Transverse colon (tissue), 4 donors: ENCODE measurements at regions not wholly inside any gene's neighbourhood (a gene's known extent, or its start where the extent isn't known, plus 50 kb on each side); places are given as distances from the start of the nearest gene placed in this dataset.

Experiments
- DNase-seq: peaks from one replicate; pipeline ENCODE4 v3.0.0-alpha.2; 2019
- H3K27ac ChIP-seq, 4 donors: fragments of 200-600 bp; sonication (generic); 2 replicates each; pipeline ENCODE4 v1.5.1; 2016 to 2018; ENCODE audit warnings: inconsistent platforms in 4 of 4
- H3K27me3 ChIP-seq: fragments of 200-600 bp; sonication (generic); 2 replicates; pipeline ENCODE4 v1.5.1; 2017; ENCODE audit warnings: inconsistent platforms
- H3K36me3 ChIP-seq, 4 donors: fragments of 200-600 bp; sonication (generic); 2 replicates each; pipeline ENCODE4 v1.5.1; 2017 to 2019; ENCODE audit warnings: inconsistent platforms in 4 of 4
- H3K4me1 ChIP-seq, 4 donors: fragments of 200-600 bp; sonication (generic); 2 replicates each; pipeline ENCODE4 v1.5.1; 2017 to 2020; ENCODE audit warnings: inconsistent platforms in 4 of 4
- H3K4me3 ChIP-seq, 4 donors: fragments of 200-600 bp; sonication (generic); 1 replicate in 1 of 4; 2 replicates in 3 of 4; pipeline versions ENCODE4 v1.5.1 to v1.6.1; 2017 to 2019; ENCODE audit warnings: inconsistent platforms in 4 of 4
- H3K9me3 ChIP-seq, 2 donors: fragments of 200-600 bp; sonication (generic); 2 replicates each; pipeline ENCODE4 v1.5.1; 2017 to 2019; ENCODE audit warnings: inconsistent platforms in 2 of 2
- CTCF ChIP-seq, 5 experiments: fragments of 200-600 bp in 3 of 5; fragments of 450-650 bp in 2 of 5; sonication (generic) in 3 of 5; IDR thresholded peaks; 1 replicate in 2 of 5; 2 replicates in 3 of 5; pipeline ENCODE4 v1.5.1; 2016 to 2017; ENCODE audit warnings: antibody characterized with exemption in 5 of 5, inconsistent platforms in 3 of 5, mild to moderate bottlenecking in 2 of 5, moderate library complexity in 1 of 5
- EP300 ChIP-seq: sonication (generic); formaldehyde crosslinking; IDR thresholded peaks from one replicate; pipeline ENCODE4 v1.6.1; 2017; ENCODE audit warnings: antibody characterized with exemption, low read depth
- POLR2A ChIP-seq: fragments of 450-650 bp; IDR thresholded peaks from one replicate; pipeline ENCODE4 v1.6.1; 2016; ENCODE audit warnings: antibody characterized with exemption, mild to moderate bottlenecking, moderate library complexity
- POLR2AphosphoS5 ChIP-seq, 3 donors: sonication (generic); formaldehyde crosslinking; IDR thresholded peaks; one replicate each; pipeline ENCODE4 v1.6.1; 2016; ENCODE audit warnings: antibody characterized with exemption in 3 of 3
- WGBS, 2 donors: methylation state at CpG; one replicate each; pipeline ENCODE4 v1.1.5; 2018; ENCODE audit warnings: low coverage in 1 of 2; 5-methylcytosine and 5-hydroxymethylcytosine counted together
- in situ Hi-C, 4 donors: fragments of 200-750 bp; cut with MboI; loops; one replicate each; pipeline versions ENCODE4 v1.15.0 to v1.15.1; 2017; ENCODE audit warnings: low sequenced_read_pairs in 3 of 4, low pct_ligation_motif_present in 1 of 4, low pct_unique_long_range_greater_than_20kb in 1 of 4
- intact Hi-C: fragments of 100-400 bp; cut with DNase I; formaldehyde crosslinking; loops from one replicate; pipeline ENCODE4 v1.15.1; 2023; ENCODE audit warnings: low total_unique reads

GRCh38 chr3:74041068-74041675, 416.4 kb upstream of the PDZRN3 start:
- no peaks in the 10 kb centered on the region for H3K4me1 ChIP-seq
- in situ Hi-C loops, result no loop called here
- intact Hi-C loops, result no loop called here
- no peak overlapping the region for H3K4me3 ChIP-seq
- H3K27me3 ChIP-seq, result no peaks in the 10 kb centered on the region
- H3K36me3 ChIP-seq, result no peaks in the 10 kb centered on the region
- 45 to 100% methylated on average over 1 to 6 of the region's 6 CpGs for WGBS, 2 donors
- no peak for DNase-seq
- no peaks in the 10 kb centered on the region for H3K9me3 ChIP-seq
- H3K27ac ChIP-seq, result no peak overlapping the region
- TF ChIP-seq POLR2A (no peak), CTCF (IDR thresholded peaks at IDR 0.05) (no peak), POLR2AphosphoS5 (IDR thresholded peaks at IDR 0.05) (no peak), EP300 (no peak)

GRCh38 chr3:74039105-74039504, 414.4 kb upstream of the PDZRN3 start:
- Histone ChIP-seq H3K27me3 (no peaks in the 10 kb centered on the region), H3K4me1 (no peaks in the 10 kb centered on the region), H3K36me3 (no peaks in the 10 kb centered on the region), H3K9me3 (no peaks in the 10 kb centered on the region), H3K27ac (no peak overlapping the region), H3K4me3 (no peak overlapping the region)
- DNase-seq, result no peak
- 68 to 71% methylated on average over 1 of the region's 1 CpG for WGBS, 2 donors
- intact Hi-C loops (no loop called here), in situ Hi-C loops (no loop called here)
- no peak for TF ChIP-seq POLR2AphosphoS5 (IDR thresholded peaks at IDR 0.05)
- no peak for TF ChIP-seq CTCF (IDR thresholded peaks at IDR 0.05)
- TF ChIP-seq EP300, result no peak
- no peak for TF ChIP-seq POLR2A

- 7% methylated on average over 1 of the region's 1 CpG; no CpG with 5 or more reads in 1 of the 2 donors for WGBS, 2 donors
- Histone ChIP-seq H3K9me3 (no peaks in the 10 kb centered on the region), H3K36me3 (no peaks in the 10 kb centered on the region), H3K27ac (no peak overlapping the region), H3K4me1 (no peaks in the 10 kb centered on the region), H3K27me3 (no peaks in the 10 kb centered on the region), H3K4me3 (no peak overlapping the region)
- in situ Hi-C loops (no loop called here), intact Hi-C loops (no loop called here)
- TF ChIP-seq EP300 (no peak), CTCF (IDR thresholded peaks at IDR 0.05) (no peak), POLR2A (no peak), POLR2AphosphoS5 (IDR thresholded peaks at IDR 0.05) (no peak)
- DNase-seq, result no peak
Measured at GRCh38 chr3:74036568-74036967, 411.8 kb upstream of the PDZRN3 start.

GRCh38 chr3:74036102-74036501, 411.4 kb upstream of the PDZRN3 start:
- no peak overlapping the region for H3K4me3 ChIP-seq
- in situ Hi-C loops, result no loop called here

More at GRCh38 chr3:74036102-74036501, 411.4 kb upstream of the PDZRN3 start:
- H3K36me3 ChIP-seq, result no peaks in the 10 kb centered on the region
- intact Hi-C loops, result no loop called here
- 76 to 89% methylated on average over 3 of the region's 3 CpGs for WGBS, 2 donors
- no peaks in the 10 kb centered on the region for H3K4me1 ChIP-seq
- TF ChIP-seq EP300 (no peak), POLR2AphosphoS5 (IDR thresholded peaks at IDR 0.05) (no peak), CTCF (IDR thresholded peaks at IDR 0.05) (no peak), POLR2A (no peak)
- no peaks in the 10 kb centered on the region for H3K27me3 ChIP-seq
- H3K9me3 ChIP-seq, result no peaks in the 10 kb centered on the region
- no peak overlapping the region for H3K27ac ChIP-seq
- no peak for DNase-seq
